A673 (cell line): ENCODE measurements at regions not wholly inside any gene's neighbourhood (a gene's known extent, or its start where the extent isn't known, plus 50 kb on each side); places are given as distances from the start of the nearest gene placed in this dataset.
"Not testable (repeated sequence)": the region's sequence is repeated elsewhere in the genome, so short reads cannot be mapped to it uniquely, and the experiment has no call there.

Experiments
- BruUV-seq: library from RNA; stranded (reverse); fragments of 400-500 nt; replicated peaks from 2 replicates; lab custom pipeline; 2021; lab: Mats Ljungman, UMichigan
- CTCF ChIA-PET: fragments of 300-600 bp; sonication (Branson Sonifier 250); formaldehyde crosslinking; loops from one replicate; lab custom pipeline; 2022; ENCODE audit warnings: antibody characterized with exemption; lab: Charles Lee
- POLR2A ChIA-PET: fragments of 300-600 bp; sonication (Branson Sonifier 250); formaldehyde crosslinking; loops from one replicate; lab custom pipeline; 2022; ENCODE audit warnings: antibody characterized with exemption; ENCODE audit not compliant: low non-redundant PET; lab: Charles Lee
- DNase-seq: peaks from one replicate; pipeline ENCODE4 v3.0.0-alpha.2; 2015; ENCODE audit warnings: low spot score
- H3K27ac ChIP-seq: fragments of 200-600 bp; sonication (generic); 2 replicates; pipeline ENCODE4 v1.5.1; 2016; ENCODE audit warnings: mixed run types, low read depth, mild to moderate bottlenecking, mixed read lengths, antibody characterized with exemption, low read length; ENCODE audit not compliant: poor library complexity, severe bottlenecking
- H3K27me3 ChIP-seq: fragments of 200-600 bp; sonication (generic); replicated peaks from 2 replicates; pipeline ENCODE4 v1.6.1; 2017; ENCODE audit warnings: mixed run types, low read depth, mild to moderate bottlenecking, mixed read lengths, antibody characterized with exemption, low read length; ENCODE audit not compliant: insufficient read depth, poor library complexity
- H3K36me3 ChIP-seq: fragments of 200-600 bp; sonication (generic); 2 replicates; pipeline ENCODE4 v1.6.1; 2016; ENCODE audit warnings: mixed run types, mild to moderate bottlenecking, mixed read lengths, antibody characterized with exemption, low read length; ENCODE audit not compliant: insufficient read depth, poor library complexity, severe bottlenecking
- H3K4me1 ChIP-seq: fragments of 200-600 bp; sonication (generic); 2 replicates; pipeline ENCODE4 v1.6.1; 2017; ENCODE audit warnings: mixed run types, mild to moderate bottlenecking, mixed read lengths, antibody characterized with exemption, low read length; ENCODE audit not compliant: insufficient read depth, poor library complexity, severe bottlenecking
- H3K4me3 ChIP-seq: fragments of 200-600 bp; sonication (generic); 2 replicates; pipeline ENCODE4 v1.5.1; 2016; ENCODE audit warnings: low read depth, mixed run types, mild to moderate bottlenecking, mixed read lengths, low read length; ENCODE audit not compliant: poor library complexity, severe bottlenecking
- H3K9me3 ChIP-seq: fragments of 200-600 bp; sonication (generic); 2 replicates; pipeline ENCODE4 v1.6.1; 2016; ENCODE audit warnings: mixed run types, low read depth, mild to moderate bottlenecking, mixed read lengths, antibody characterized with exemption, low read length; ENCODE audit not compliant: poor library complexity, severe bottlenecking
- EZH2 ChIP-seq: fragments of 200-600 bp; sonication (generic); IDR thresholded peaks from 2 replicates; pipeline ENCODE4 v1.6.1; 2017; ENCODE audit warnings: borderline replicate concordance, low read depth, mild to moderate bottlenecking, mixed read lengths, antibody characterized with exemption, low read length; ENCODE audit not compliant: poor library complexity, severe bottlenecking
- intact Hi-C: fragments of 100-400 bp; cut with micrococcal nuclease; formaldehyde crosslinking; loops from one replicate; pipeline ENCODE4 v1.10.0; 2022; ENCODE audit not compliant: unreplicated experiment
- TF ChIP-seq, protein P1 (sequence below): fragments of 300-800, 200-600 bp; sonication (generic); conservative IDR thresholded peaks from 2 replicates; pipeline ENCODE4 v1.5.1; 2017; ENCODE audit warnings: low read depth, mild to moderate bottlenecking, antibody characterized with exemption, low read length, moderate library complexity, mixed read lengths

DNA sequence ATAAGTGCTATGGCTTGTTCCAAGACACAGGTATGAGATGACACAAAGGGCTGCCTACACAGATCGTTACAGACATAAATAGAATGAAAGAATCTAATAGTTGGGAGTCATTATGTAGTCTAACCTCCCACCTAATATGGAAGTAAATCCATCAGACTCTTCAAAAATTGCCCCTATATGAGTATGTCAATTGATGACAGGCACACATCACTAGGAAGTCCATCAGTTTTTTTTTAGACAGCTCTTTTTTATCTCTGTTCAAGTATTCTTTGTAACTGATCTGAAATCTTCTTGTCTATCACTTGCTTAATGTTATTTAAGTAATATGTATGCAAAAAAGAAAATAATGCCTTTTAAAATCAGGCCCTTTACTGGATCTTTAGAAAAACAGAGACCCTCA lies 191.6 kb downstream of the UBE2NL start:
- BruUV-seq = no TSS peak
- POLR2A ChIA-PET = no interaction called here
- intact Hi-C loops = no loop called here
- Histone ChIP-seq H3K4me1 (no peaks in the 10 kb centered on the region), H3K4me3 (no peak overlapping the region), H3K36me3 (no peaks in the 10 kb centered on the region), H3K9me3 (peaks cover 26% of the 10 kb centered on the region), H3K27me3 (no peaks in the 10 kb centered on the region), H3K27ac (no peak overlapping the region)
- TF ChIP-seq, protein P1, sequence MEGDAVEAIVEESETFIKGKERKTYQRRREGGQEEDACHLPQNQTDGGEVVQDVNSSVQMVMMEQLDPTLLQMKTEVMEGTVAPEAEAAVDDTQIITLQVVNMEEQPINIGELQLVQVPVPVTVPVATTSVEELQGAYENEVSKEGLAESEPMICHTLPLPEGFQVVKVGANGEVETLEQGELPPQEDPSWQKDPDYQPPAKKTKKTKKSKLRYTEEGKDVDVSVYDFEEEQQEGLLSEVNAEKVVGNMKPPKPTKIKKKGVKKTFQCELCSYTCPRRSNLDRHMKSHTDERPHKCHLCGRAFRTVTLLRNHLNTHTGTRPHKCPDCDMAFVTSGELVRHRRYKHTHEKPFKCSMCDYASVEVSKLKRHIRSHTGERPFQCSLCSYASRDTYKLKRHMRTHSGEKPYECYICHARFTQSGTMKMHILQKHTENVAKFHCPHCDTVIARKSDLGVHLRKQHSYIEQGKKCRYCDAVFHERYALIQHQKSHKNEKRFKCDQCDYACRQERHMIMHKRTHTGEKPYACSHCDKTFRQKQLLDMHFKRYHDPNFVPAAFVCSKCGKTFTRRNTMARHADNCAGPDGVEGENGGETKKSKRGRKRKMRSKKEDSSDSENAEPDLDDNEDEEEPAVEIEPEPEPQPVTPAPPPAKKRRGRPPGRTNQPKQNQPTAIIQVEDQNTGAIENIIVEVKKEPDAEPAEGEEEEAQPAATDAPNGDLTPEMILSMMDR = no peak
- no peak for TF ChIP-seq EZH2
- CTCF ChIA-PET = no interaction called here
- DNase-seq = no peak

DNA sequence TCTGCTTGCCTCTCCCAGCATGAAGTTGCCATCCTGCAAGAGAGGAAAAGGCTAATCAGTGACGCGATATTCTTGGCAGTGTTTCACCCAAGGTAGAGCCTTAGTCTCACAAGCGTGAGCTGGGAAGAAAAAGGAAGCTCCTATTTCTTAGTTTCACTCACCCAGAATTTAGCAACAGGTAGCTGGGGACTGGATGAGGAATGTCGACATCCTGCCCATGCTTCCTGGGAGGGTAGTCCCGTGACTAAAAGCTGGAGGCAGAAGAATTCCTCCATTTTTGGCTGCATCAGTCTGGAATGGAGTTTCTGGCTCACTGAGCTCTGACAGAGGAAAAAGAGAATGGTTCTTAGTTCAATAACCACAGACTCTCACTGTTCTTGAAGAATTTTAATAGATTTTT lies 198.4 kb downstream of the UBE2NL start:
- H3K4me3 ChIP-seq, CTCF ChIA-PET, H3K27me3 ChIP-seq, BruUV-seq, H3K9me3 ChIP-seq, intact Hi-C loops, POLR2A ChIA-PET, H3K27ac ChIP-seq, H3K4me1 ChIP-seq, H3K36me3 ChIP-seq, DNase-seq: not testable (repeated sequence)

DNA sequence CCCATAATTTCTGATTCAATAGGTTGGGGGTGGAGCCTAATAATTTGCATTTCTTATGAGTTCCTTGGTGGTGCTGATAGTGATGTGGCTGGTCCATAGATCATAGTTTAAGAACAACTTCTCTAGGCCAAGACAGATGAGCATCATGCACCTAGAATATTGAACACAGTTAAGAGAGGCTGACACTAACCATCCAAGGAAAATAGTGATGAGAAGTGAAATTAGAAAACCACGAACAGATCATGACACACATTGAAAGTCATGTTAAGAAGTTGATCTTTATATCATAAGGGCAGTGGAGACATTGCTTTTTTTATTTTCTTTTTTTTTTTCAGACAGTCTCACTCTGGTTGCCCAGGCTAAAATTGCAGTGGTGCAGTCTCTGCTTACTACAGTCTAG lies 205.8 kb downstream of the UBE2NL start:
- BruUV-seq, H3K4me3 ChIP-seq, H3K4me1 ChIP-seq, H3K27ac ChIP-seq, POLR2A ChIA-PET, H3K9me3 ChIP-seq, CTCF ChIA-PET, intact Hi-C loops, H3K27me3 ChIP-seq, H3K36me3 ChIP-seq, DNase-seq: not testable (repeated sequence)

DNA sequence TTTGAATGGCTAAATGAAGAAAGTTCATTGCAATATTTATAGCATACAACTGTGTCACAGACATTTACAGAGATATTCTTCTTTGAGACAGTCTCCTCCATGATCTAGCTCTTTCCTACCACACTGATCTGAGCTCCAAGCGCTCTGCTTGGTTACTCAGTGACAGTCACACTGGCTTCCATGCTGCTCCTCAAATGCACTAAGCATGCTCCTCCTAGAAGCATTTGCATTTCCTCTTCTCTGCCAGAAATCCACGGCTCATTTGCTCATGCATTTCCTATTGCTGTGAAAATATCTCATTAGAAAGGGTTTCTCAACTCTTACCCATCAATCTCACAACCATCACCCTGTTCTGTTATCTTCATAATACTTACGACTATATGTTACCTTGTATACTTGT lies 208.2 kb downstream of the UBE2NL start:
- H3K9me3 ChIP-seq, DNase-seq, H3K4me3 ChIP-seq, H3K4me1 ChIP-seq, BruUV-seq, CTCF ChIA-PET, H3K36me3 ChIP-seq, H3K27ac ChIP-seq, POLR2A ChIA-PET, H3K27me3 ChIP-seq, intact Hi-C loops: not testable (repeated sequence)

DNA sequence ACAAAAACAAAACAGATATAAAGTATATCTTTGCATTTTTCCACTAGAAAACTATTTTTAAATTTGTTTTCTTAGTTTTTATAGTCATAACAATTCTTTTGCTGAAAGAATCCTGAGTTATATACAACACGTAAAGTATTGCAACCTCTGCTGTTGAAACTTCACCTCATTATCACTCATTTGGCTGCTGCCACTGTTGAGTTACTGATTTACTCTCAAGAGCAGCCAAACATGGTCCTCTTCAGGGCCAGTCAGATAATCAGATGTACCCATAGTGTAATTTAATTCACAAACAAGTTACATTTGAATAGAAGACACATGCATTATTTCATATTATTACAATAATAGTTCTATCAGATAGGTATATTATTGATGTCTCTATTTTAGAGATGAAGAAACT lies 235.6 kb downstream of the UBE2NL start:
- CTCF ChIA-PET, H3K4me3 ChIP-seq, H3K9me3 ChIP-seq, POLR2A ChIA-PET, H3K27ac ChIP-seq, DNase-seq, intact Hi-C loops, H3K36me3 ChIP-seq, H3K4me1 ChIP-seq, BruUV-seq, H3K27me3 ChIP-seq: not testable (repeated sequence)

DNA sequence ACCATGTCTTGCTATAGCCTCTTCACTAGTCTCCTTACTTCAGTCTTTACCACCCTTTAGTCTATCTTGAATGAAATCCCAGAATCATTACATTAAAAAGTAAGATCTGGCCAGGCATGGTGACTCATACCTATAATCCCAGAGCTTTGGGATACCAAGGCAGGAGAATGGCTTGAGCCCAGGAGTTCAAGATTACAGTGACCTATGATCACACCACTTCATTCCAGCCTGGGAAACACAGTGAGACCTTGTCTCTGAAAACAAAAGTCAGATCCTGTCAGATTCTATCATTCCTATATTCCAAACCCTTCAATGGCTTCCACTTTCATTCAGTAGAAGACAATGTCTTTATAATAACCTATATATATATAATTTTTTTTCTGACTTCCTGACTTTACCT lies 237.7 kb downstream of the UBE2NL start:
- H3K4me3 ChIP-seq, H3K36me3 ChIP-seq, H3K27me3 ChIP-seq, intact Hi-C loops, DNase-seq, H3K27ac ChIP-seq, BruUV-seq, H3K9me3 ChIP-seq, POLR2A ChIA-PET, H3K4me1 ChIP-seq, CTCF ChIA-PET: not testable (repeated sequence)

DNA sequence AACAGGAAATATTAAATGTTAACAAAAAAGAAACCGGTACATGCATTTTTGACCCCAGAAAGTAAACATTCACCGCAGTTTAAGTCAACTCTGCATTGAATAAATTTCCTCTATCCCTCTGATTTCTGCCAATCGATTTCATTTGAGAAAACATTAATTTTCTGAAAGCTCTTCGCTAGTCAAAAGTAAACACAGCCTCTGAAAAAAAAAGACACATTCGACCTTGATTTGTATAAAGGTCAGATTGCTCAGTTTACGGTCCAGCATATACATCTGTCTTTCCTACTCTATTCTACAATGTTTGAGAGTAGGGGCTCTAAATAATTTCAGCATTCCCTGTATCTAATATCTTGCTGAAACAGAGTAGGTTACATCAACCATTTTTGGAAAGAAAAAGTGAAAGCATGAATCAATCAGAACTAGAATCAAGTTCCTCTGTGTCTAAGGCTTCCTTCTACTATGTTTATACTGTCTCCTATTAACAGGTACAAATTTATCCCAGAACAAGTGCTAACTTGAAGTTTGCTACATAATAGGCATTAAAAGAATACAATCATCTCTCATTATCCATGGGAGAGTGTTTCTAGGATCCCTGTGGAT lies 243.8 kb downstream of the UBE2NL start:
- H3K27ac ChIP-seq, POLR2A ChIA-PET, H3K36me3 ChIP-seq, CTCF ChIA-PET, H3K27me3 ChIP-seq, H3K4me1 ChIP-seq, BruUV-seq, intact Hi-C loops, H3K9me3 ChIP-seq, DNase-seq, H3K4me3 ChIP-seq: not testable (repeated sequence)
